NB4 (cell line): ENCODE measurements at regions not wholly inside any gene's neighbourhood (a gene's known extent, or its start where the extent isn't known, plus 50 kb on each side); places are given as distances from the start of the nearest gene placed in this dataset.

ENCODE experiments used
- DNase-seq: peaks from one replicate; pipeline ENCODE4 v3.0.0; 2010; ENCODE audit warnings: low read depth
- H3K4me3 ChIP-seq: one replicate; pipeline ENCODE4 v1.5.1; 2011; ENCODE audit warnings: mild to moderate bottlenecking, low read depth, low read length, moderate library complexity
- CTCF ChIP-seq: IDR thresholded peaks from one replicate; pipeline ENCODE4 v1.5.1; 2012; ENCODE audit warnings: low read depth, low read length
- MAX ChIP-seq: IDR thresholded peaks from 2 replicates; pipeline ENCODE4 v1.6.1; 2011; ENCODE audit warnings: low read depth, low read length
- MYC ChIP-seq: IDR thresholded peaks from 2 replicates; pipeline ENCODE4 v1.6.1; 2011; ENCODE audit warnings: low read depth, low read length
- POLR2A ChIP-seq: IDR thresholded peaks from 2 replicates; pipeline ENCODE4 v1.6.1; 2011; ENCODE audit warnings: mild to moderate bottlenecking; ENCODE audit not compliant: insufficient read length; ENCODE audit errors: extremely low read depth

DNA sequence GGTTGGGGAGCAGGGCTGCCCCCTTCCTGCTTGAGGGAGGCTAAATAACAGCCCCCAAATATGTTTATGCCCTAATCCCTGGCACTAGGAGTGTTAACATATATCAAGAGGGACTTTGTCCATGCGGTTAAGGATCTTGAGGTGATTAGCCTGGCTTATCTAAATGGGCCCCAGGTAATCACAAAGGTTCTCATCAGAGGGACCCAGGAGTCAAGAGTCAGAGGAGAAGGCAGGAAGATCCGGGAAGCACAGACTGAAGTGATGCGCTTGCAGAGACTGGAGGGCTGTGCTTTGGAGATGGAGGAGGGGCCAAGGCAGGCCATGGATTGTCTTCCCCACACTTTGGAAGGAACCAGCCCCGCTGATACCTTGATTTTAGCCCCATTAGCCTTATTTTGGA, 86.4 kb downstream of the IER5 start:
- DNase-seq = no peak
- no peak overlapping the region for H3K4me3 ChIP-seq
- TF ChIP-seq MYC = no peak
- no peak for TF ChIP-seq CTCF
- no peak for TF ChIP-seq POLR2A
- no peak for TF ChIP-seq MAX

- H3K4me3 ChIP-seq = no peak overlapping the region
- DNase-seq = no peak
- TF ChIP-seq POLR2A = no peak
- no peak for TF ChIP-seq CTCF
- TF ChIP-seq MYC = no peak
- no peak for TF ChIP-seq MAX
Measured at GRCh38 chr1:181175356-181175910, 86.9 kb downstream of the IER5 start.

DNA sequence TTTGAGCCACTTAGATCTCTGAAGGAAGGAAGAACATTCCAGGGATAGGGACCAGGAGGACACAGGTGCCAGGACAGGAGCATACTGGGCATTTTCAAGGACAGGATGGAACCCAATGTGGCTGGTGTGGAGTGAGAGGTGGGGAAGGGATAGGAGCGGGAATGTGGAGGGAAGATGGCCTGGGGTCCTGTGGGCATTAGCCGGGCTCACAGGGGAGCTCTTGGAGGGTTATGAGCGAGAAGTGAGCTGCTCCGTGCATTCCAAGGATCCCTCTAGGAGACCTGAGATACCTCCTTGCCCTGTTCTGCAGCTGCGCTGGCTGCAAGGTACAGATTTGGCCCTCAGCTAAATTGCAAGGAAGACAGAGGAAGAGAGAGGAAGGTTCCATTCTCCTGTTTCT, 87.5 kb downstream of the IER5 start:
- TF ChIP-seq MYC (no peak), CTCF (no peak), POLR2A (no peak)
- no peak overlapping the region for H3K4me3 ChIP-seq
- DNase-seq = no peak

GRCh38 chr1:181178241-181178879, 89.9 kb downstream of the IER5 start:
- H3K4me3 ChIP-seq = no peak overlapping the region
- TF ChIP-seq CTCF (no peak), MAX (no peak)
- DNase-seq = no peak

- TF ChIP-seq MYC (no peak), CTCF (no peak), MAX (no peak), POLR2A (no peak)
- DNase-seq = no peak
Measured at GRCh38 chr1:181179279-181179986, 90.9 kb downstream of the IER5 start.

DNA sequence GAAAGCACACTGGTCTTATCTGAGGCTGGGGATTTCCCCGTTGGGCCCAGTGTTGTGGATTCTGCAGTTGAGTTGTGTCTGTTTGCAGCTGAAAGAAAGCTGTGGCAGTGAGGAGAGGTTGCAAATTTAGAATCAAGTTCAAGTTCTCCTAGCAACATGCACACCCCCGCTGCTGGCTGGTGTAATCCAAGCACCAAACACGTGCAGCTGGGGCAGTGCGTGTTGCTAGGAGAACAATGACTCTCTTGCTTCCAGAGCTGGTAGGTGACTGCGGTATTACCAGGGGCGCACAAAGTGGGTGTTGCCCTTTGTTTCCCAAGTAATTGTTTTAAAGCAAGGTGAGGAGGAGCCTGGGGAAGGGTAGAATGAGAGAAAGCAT, 91.5 kb downstream of the IER5 start:
- TF ChIP-seq POLR2A = no peak
- no peak for TF ChIP-seq CTCF
- peak; percentile 85 for TF ChIP-seq MAX
- TF ChIP-seq MYC = peak; percentile 21; the same call in 1 of the 2 replicates
- no peak overlapping the region for H3K4me3 ChIP-seq
- no peak for DNase-seq

More at GRCh38 chr1:181179279-181179986, 90.9 kb downstream of the IER5 start:
- no peak overlapping the region for H3K4me3 ChIP-seq
